ENCODE measurements at regions not wholly inside any gene's neighbourhood (a gene's known extent, or its start where the extent isn't known, plus 50 kb on each side); places are given as distances from the start of the nearest gene placed in this dataset.
A peak's percentile ranks its signal among the peaks of the same experiment; 100 is the strongest.

- DNase-seq, result no peak
- no peak overlapping the region for H3K27ac Mint-ChIP-seq (ENCODE audit: unreplicated experiment)
- peaks cover 2% of the 10 kb centered on the region for H3K27me3 Mint-ChIP-seq (ENCODE audit: unreplicated experiment)
- no peak overlapping the region for H3K4me3 Mint-ChIP-seq (ENCODE audit: unreplicated experiment)
- H3K36me3 Mint-ChIP-seq (ENCODE audit: unreplicated experiment), result no peaks in the 10 kb centered on the region
- H3K9me3 Mint-ChIP-seq (ENCODE audit: unreplicated experiment), result no peaks in the 10 kb centered on the region
- TF ChIP-seq, protein P1, sequence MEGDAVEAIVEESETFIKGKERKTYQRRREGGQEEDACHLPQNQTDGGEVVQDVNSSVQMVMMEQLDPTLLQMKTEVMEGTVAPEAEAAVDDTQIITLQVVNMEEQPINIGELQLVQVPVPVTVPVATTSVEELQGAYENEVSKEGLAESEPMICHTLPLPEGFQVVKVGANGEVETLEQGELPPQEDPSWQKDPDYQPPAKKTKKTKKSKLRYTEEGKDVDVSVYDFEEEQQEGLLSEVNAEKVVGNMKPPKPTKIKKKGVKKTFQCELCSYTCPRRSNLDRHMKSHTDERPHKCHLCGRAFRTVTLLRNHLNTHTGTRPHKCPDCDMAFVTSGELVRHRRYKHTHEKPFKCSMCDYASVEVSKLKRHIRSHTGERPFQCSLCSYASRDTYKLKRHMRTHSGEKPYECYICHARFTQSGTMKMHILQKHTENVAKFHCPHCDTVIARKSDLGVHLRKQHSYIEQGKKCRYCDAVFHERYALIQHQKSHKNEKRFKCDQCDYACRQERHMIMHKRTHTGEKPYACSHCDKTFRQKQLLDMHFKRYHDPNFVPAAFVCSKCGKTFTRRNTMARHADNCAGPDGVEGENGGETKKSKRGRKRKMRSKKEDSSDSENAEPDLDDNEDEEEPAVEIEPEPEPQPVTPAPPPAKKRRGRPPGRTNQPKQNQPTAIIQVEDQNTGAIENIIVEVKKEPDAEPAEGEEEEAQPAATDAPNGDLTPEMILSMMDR (IDR thresholded peaks at IDR 0.05; ENCODE audit: partially characterized antibody, unreplicated experiment), result no peak
- no peaks in the 10 kb centered on the region for H3K4me1 Mint-ChIP-seq (ENCODE audit: low read depth, unreplicated experiment)
Observed at GRCh38 chr10:21079330-21079658, 182.2 kb upstream of the NEBL start.

DNA sequence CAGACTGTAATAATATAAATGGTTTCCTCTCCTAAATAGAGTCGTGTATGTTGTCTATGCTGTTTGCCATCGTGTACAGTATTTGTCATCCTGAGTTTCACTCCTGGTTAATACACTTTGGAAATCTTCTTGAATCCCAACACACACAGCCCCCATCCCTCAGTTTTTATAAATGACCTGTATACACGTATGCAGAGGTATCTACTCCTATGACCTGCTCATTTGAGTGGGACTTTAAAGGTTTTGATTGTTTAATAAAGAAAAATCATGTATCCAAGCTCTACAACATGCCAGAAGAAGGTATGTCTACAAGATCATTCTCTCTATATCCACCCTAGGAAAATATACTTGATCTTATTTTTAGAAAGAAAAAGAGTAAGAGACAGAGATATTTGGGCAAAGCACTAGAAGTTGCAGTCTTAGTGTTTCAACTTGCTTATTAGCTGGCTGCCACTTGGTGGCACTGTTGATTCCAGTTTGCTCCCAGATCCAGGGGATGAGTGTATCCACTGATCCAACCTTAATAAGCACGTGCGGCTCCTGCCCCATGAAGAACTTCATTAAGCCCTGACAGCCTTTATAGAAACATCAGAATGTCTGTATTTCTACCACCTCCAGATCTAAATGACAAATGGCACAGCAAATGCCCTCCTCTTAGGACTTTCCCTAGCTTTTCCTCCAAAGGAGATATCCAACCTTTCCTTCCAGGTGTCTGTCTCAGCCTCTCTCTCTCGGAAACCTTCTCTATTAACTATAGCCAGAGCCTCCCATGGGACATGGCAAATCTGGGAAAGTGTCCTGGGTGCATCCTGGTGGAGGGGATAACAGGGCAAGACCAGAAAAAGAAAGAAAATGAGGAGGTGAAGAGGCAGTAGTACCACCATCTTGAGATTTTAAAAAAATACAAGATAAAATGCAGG, 181.6 kb upstream of the NEBL start:
- peak; percentile 73 for DNase-seq
- Mint-ChIP-seq H3K27me3 (ENCODE audit: unreplicated experiment) (peaks cover 2% of the 10 kb centered on the region), H3K4me1 (ENCODE audit: low read depth, unreplicated experiment) (no peaks in the 10 kb centered on the region), H3K9me3 (ENCODE audit: unreplicated experiment) (no peaks in the 10 kb centered on the region), H3K4me3 (ENCODE audit: unreplicated experiment) (no peak overlapping the region), H3K36me3 (ENCODE audit: unreplicated experiment) (no peaks in the 10 kb centered on the region), H3K27ac (ENCODE audit: unreplicated experiment) (no peak overlapping the region)
- TF ChIP-seq, protein P1 (IDR thresholded peaks at IDR 0.05; ENCODE audit: partially characterized antibody, unreplicated experiment), result peak; percentile 68

DNA sequence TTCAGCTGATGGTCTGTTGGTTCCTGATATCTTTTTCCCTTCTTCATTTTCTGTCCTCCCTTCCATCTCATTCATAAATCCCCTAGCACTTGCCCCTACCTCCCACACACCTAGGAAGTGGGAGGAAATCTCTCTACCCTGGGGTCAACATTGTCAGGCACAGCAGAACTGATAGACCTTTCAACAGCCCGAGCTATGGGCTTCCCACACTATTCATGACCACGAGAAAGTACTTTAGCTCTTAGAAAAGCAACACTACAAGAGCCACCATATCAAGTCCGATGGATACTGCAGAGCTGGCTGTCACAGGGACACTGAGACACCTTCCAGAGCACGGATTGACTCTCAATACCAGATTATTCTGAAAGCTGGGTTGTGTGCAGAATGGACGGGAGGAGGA, 180.6 kb upstream of the NEBL start:
- no peaks in the 10 kb centered on the region for H3K4me1 Mint-ChIP-seq (ENCODE audit: low read depth, unreplicated experiment)
- TF ChIP-seq, protein P1 (IDR thresholded peaks at IDR 0.05; ENCODE audit: partially characterized antibody, unreplicated experiment), result no peak
- DNase-seq, result no peak
- no peaks in the 10 kb centered on the region for H3K9me3 Mint-ChIP-seq (ENCODE audit: unreplicated experiment)
- no peak overlapping the region for H3K27ac Mint-ChIP-seq (ENCODE audit: unreplicated experiment)
- no peaks in the 10 kb centered on the region for H3K36me3 Mint-ChIP-seq (ENCODE audit: unreplicated experiment)
- no peak overlapping the region for H3K4me3 Mint-ChIP-seq (ENCODE audit: unreplicated experiment)
- H3K27me3 Mint-ChIP-seq (ENCODE audit: unreplicated experiment), result peaks cover 2% of the 10 kb centered on the region

DNA sequence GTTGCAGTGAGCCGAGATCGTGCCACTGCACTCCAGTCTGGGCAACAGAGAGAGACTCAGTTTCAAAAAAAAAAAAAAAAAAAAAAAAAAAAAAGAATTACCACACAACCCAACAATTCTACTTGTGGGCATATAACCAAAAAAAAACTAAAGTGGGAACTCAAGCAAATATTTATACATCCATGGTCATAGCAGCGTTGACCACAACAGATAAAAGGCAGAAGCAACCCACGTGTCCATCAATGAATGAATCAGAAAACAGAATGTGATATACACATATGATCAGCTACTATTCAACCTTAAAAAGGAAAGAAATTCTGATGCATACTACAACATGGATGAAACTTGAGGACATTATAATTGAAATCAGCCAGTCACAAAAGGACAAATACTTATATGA, 179.3 kb upstream of the NEBL start:
- Mint-ChIP-seq H3K4me1 (ENCODE audit: low read depth, unreplicated experiment) (no peaks in the 10 kb centered on the region), H3K4me3 (ENCODE audit: unreplicated experiment) (no peak overlapping the region), H3K27ac (ENCODE audit: unreplicated experiment) (no peak overlapping the region), H3K27me3 (ENCODE audit: unreplicated experiment) (peaks cover 2% of the 10 kb centered on the region), H3K9me3 (ENCODE audit: unreplicated experiment) (no peaks in the 10 kb centered on the region), H3K36me3 (ENCODE audit: unreplicated experiment) (no peaks in the 10 kb centered on the region)
- TF ChIP-seq, protein P1 (IDR thresholded peaks at IDR 0.05; ENCODE audit: partially characterized antibody, unreplicated experiment), result no peak
- DNase-seq, result no peak

DNA sequence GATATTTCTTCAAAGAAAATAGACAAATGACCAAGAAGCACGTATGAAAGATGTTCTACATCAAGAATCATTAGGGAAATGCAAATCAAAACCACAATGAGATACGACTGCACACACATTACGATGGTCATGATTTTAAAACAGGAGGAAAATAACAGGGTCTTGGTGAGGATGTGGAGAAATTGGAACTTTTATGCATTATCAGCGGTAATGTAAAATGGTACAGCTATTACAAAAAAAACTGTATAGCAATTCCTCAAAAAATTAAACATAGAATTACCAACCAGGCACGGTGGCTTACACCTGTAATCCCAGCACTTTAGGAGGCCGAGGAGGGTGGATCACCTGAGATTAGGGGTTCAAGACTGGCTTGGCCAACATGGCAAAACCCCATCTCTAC, 178.8 kb upstream of the NEBL start:
- Mint-ChIP-seq H3K9me3 (ENCODE audit: unreplicated experiment) (no peaks in the 10 kb centered on the region), H3K27ac (ENCODE audit: unreplicated experiment) (no peak overlapping the region), H3K4me3 (ENCODE audit: unreplicated experiment) (no peak overlapping the region), H3K4me1 (ENCODE audit: low read depth, unreplicated experiment) (no peaks in the 10 kb centered on the region), H3K27me3 (ENCODE audit: unreplicated experiment) (peaks cover 2% of the 10 kb centered on the region), H3K36me3 (ENCODE audit: unreplicated experiment) (no peaks in the 10 kb centered on the region)
- DNase-seq, result no peak
- TF ChIP-seq, protein P1 (IDR thresholded peaks at IDR 0.05; ENCODE audit: partially characterized antibody, unreplicated experiment), result no peak
